HUES64 (cell line): ENCODE measurements at regions not wholly inside any gene's neighbourhood (a gene's known extent, or its start where the extent isn't known, plus 50 kb on each side); places are given as distances from the start of the nearest gene placed in this dataset.

Experiments
- H3K27ac ChIP-seq: 2 replicates; pipeline ENCODE4 v1.7.0; 2013; ENCODE audit warnings: low read depth, low read length, inconsistent platforms
- H3K27me3 ChIP-seq: 2 replicates; pipeline ENCODE4 v1.6.1; 2013; ENCODE audit warnings: mild to moderate bottlenecking, low read length; ENCODE audit not compliant: insufficient read depth
- H3K36me3 ChIP-seq: 2 replicates; pipeline ENCODE4 v1.6.1; 2013; ENCODE audit warnings: mild to moderate bottlenecking, low read length; ENCODE audit not compliant: insufficient read depth
- H3K4me1 ChIP-seq: 2 replicates; pipeline ENCODE4 v1.6.1; 2013; ENCODE audit warnings: mild to moderate bottlenecking, low read length, moderate library complexity; ENCODE audit not compliant: insufficient read depth
- H3K4me3 ChIP-seq: 2 replicates; pipeline ENCODE4 v1.5.1; 2013; ENCODE audit warnings: mild to moderate bottlenecking, low read length, moderate library complexity
- H3K9ac ChIP-seq: 2 replicates; pipeline ENCODE4 v1.6.1; 2013; ENCODE audit warnings: mild to moderate bottlenecking, low read depth, low read length
- H3K9me3 ChIP-seq: 2 replicates; pipeline ENCODE4 v1.6.1; 2013; ENCODE audit warnings: low read depth, low read length; ENCODE audit not compliant: insufficient read depth
- WGBS: fragments of 150-250, 120-280 bp; methylation state at CpG from one replicate; pipeline ENCODE4 v1.1.7; 2013; ENCODE audit warnings: missing lambda C conversion rate; 5-methylcytosine and 5-hydroxymethylcytosine counted together

DNA sequence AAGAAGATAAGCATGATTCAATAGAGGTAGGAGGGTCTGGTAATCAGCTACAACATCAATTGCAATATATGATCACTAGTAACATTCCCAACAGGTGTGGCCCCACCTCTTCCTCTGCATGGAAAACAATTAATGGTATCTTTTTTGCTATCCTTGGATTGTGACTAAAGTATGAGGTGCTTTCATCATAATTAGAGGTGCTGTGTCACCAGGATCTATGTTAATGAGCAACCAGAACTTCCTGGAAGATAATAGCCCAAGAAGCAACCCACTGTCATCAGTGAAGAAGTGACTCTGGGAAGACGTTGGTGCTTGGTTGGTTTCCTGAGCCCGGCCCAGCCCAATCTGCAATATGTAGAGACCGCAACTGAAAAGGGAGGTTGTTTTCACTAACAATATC lies 167.2 kb downstream of the SETD4 start:
- Histone ChIP-seq H3K27me3 (no peaks in the 10 kb centered on the region), H3K27ac (no peak overlapping the region), H3K9ac (no peak overlapping the region), H3K4me3 (no peak overlapping the region), H3K4me1 (no peaks in the 10 kb centered on the region), H3K9me3 (no peaks in the 10 kb centered on the region), H3K36me3 (no peaks in the 10 kb centered on the region)
- WGBS = 93% methylated on average over 3 of the region's 3 CpGs

DNA sequence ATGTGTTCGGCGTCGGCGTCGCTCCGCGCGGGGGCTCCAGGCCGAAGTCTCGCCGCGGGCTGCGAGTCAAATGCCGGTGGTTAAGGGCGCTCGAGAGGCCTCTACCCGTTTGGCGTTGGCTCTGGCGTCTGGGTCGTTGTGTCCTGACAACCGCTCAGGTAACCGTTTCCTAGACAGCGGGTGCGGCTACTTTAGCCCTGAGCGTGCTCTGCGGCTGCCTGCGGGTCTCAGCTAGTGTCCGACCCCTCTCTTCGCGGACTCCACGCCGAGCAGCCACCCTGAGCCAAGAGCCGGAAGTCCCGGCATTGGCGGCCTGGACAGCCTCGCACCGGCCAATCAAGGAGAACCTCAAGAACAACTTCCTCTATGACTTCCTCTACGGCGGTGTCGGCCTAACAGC lies 173.4 kb downstream of the SETD4 start:
- Histone ChIP-seq H3K9ac (no peak overlapping the region), H3K4me3 (no peak overlapping the region), H3K4me1 (peaks cover 5% of the 10 kb centered on the region), H3K36me3 (no peaks in the 10 kb centered on the region), H3K9me3 (no peaks in the 10 kb centered on the region), H3K27ac (no peak overlapping the region), H3K27me3 (no peaks in the 10 kb centered on the region)
- WGBS = 96% methylated on average over 40 of the region's 40 CpGs

DNA sequence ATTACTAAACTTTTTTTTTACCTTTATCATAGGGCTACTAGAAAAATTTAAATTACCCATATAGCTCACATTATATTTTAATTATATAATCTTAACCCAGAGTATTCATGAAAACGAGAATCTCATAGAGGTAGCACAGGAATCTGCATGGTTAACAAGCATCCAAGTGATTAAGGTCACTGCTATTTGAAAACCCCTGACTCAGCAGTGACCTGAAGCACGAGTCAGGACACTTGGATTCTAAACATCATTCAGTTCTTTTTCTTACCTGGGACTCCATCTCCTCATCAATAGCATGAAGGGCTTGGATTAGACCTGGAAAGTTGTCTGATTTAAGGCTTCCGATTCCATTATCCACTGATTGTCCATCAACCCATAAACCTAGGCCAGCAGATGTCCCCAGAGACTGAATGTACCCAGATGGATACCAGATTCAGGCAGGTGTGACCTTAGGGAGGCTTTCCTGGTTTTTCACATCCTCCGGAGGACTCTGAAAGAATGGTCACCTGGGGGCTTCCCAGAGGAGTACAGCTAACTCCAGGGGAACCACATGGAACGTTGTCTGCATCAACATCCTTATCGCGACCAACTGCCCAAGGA lies 174.3 kb downstream of the SETD4 start:
- Histone ChIP-seq H3K36me3 (no peaks in the 10 kb centered on the region), H3K27ac (no peak overlapping the region), H3K9me3 (no peaks in the 10 kb centered on the region), H3K4me1 (peaks cover 5% of the 10 kb centered on the region), H3K4me3 (no peak overlapping the region), H3K27me3 (no peaks in the 10 kb centered on the region), H3K9ac (no peak overlapping the region)
- 93% methylated on average over 7 of the region's 7 CpGs for WGBS

DNA sequence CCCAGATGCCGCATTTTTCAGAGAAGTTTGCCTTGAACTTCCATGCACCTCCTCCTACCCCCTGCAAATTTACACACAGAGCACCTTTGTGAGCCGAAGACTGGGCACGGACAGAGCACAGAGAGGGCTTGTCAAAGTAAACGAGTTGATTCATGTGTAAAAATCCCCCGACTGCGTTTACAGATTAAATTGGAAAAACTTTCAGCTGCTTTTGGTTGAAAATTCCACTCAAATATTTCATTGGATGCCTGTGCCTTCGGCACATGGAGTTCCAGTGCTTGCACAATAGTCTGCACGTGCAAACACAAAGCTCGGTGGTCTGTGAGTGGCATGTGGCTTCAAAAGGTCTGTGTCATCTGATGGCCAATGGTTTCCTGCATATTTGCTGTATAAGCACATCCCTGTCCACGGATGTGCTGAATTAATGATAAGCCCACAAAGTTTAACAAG lies 177.5 kb downstream of the SETD4 start:
- no peaks in the 10 kb centered on the region for H3K27me3 ChIP-seq
- no peak overlapping the region for H3K4me3 ChIP-seq
- H3K9me3 ChIP-seq = no peaks in the 10 kb centered on the region
- H3K27ac ChIP-seq = no peak overlapping the region
- peaks cover 5% of the 10 kb centered on the region for H3K4me1 ChIP-seq
- H3K36me3 ChIP-seq = no peaks in the 10 kb centered on the region
- WGBS = 48% methylated on average over 10 of the region's 10 CpGs
- H3K9ac ChIP-seq = no peak overlapping the region

DNA sequence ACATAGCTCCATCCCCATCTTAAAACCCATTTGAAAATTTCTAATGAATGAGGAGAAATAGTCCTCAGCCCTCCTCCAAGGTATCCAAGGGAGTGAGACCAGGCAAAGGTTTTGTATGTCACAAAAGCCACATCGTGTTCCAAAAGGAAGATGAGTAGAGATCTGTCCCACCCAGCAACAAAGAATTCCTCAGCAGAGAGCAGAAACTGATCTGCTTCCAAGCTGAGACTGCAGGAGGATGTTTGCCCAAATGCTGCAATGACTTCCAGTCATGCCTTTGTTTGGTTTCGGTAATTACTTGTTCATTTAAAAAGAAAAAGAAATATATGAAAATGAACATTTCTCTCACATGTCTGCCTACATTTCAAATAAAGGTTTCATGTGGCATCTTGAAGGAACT lies 186.9 kb downstream of the SETD4 start:
- Histone ChIP-seq H3K36me3 (no peaks in the 10 kb centered on the region), H3K27ac (no peak overlapping the region), H3K4me1 (no peaks in the 10 kb centered on the region), H3K9me3 (peaks cover 4% of the 10 kb centered on the region; the same call in 1 of the 2 replicates), H3K4me3 (no peak overlapping the region), H3K27me3 (no peaks in the 10 kb centered on the region), H3K9ac (no peak overlapping the region)
- WGBS = 68% methylated on average over 1 of the region's 2 CpGs

DNA sequence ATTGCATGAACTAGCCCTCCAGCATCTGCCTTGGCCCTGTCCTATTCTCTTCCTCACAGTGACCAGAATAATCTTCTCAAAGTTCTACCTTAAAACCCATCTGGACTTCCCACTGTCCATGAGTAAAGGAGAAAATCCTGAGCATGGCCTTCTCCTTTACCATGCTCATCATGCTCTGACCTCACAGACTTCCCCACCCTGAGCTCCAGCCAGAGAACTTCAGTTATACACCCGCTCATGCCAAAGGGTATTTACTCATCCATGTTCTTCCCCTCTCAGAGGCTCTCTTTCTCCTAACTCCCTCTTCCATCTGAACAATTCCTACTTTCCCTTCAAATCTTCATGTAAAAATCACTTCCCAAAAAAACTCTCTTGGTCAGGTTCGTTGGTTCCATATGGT lies 188.4 kb downstream of the SETD4 start:
- 89% methylated on average over 2 of the region's 2 CpGs for WGBS
- no peak overlapping the region for H3K27ac ChIP-seq
- H3K27me3 ChIP-seq = no peaks in the 10 kb centered on the region
- H3K4me3 ChIP-seq = no peak overlapping the region
- no peak overlapping the region for H3K9ac ChIP-seq
- peaks cover 4% of the 10 kb centered on the region; the same call in 1 of the 2 replicates for H3K9me3 ChIP-seq
- H3K36me3 ChIP-seq = no peaks in the 10 kb centered on the region
- H3K4me1 ChIP-seq = no peaks in the 10 kb centered on the region

DNA sequence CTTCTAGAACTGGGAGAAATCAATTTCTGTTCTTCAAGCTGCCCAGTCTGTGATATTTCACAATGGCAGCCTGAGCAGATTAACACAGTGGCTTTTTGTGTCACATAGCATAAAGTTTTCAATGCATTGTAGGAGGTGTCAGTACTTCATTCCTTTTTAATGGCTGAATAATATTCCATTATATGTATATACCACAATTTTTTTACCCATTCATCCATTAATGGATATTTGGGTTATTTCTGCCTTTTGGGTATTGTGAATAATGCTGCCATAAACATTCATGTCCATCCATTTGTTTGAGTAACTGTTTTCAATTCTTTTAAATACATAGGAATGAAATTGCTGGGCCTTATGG lies 191.5 kb downstream of the SETD4 start:
- no peak overlapping the region for H3K9ac ChIP-seq
- H3K36me3 ChIP-seq = no peaks in the 10 kb centered on the region
- H3K4me3 ChIP-seq = no peak overlapping the region
- no peaks in the 10 kb centered on the region for H3K27me3 ChIP-seq
- H3K9me3 ChIP-seq = peaks cover 4% of the 10 kb centered on the region; the same call in 1 of the 2 replicates
- no peaks in the 10 kb centered on the region for H3K4me1 ChIP-seq
- H3K27ac ChIP-seq = no peak overlapping the region

DNA sequence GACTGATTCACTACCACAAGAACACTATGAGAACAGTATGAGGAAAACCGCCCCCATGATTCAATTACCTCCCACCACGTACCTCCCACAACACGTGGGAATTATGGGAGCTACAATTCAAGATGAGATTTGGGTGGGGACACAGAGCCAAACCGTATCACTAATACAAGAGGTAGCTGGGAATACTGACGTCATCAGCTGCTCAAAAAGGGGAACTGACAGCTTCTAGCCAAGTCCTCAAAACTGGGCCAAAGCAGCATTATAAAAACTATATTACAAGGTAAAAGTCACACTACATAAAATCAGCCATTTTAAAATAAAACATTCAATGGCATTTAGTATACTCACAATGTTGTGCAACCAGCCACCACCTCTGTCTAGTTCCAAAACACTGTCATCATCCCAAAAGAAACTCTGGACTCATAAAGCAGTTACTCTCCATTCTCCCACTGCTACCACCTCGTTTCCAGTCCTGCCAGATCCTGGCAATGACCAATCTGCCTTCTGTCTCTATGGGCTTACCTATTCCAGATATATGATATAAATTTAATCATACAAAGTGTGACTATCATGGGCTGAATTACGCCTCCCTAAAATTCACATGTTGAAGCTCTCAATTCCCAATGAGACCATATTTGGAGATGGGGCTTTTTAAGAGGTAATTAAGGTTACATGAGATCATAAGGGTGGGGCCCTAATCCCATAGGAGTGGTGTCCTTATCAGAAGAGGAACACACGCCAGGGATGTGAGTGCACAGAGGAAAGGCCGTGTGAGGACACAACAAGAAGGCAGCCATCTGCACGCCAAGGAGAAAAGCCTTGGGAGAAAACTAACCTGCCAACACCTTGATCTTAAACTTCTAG lies 192.1 kb downstream of the SETD4 start:
- H3K9ac ChIP-seq = no peak overlapping the region
- H3K9me3 ChIP-seq = peaks cover 4% of the 10 kb centered on the region; the same call in 1 of the 2 replicates
- no peak overlapping the region for H3K4me3 ChIP-seq
- no peaks in the 10 kb centered on the region for H3K36me3 ChIP-seq
- H3K27ac ChIP-seq = no peak overlapping the region
- 92% methylated on average over 9 of the region's 10 CpGs for WGBS
- no peaks in the 10 kb centered on the region for H3K4me1 ChIP-seq
- no peaks in the 10 kb centered on the region for H3K27me3 ChIP-seq

DNA sequence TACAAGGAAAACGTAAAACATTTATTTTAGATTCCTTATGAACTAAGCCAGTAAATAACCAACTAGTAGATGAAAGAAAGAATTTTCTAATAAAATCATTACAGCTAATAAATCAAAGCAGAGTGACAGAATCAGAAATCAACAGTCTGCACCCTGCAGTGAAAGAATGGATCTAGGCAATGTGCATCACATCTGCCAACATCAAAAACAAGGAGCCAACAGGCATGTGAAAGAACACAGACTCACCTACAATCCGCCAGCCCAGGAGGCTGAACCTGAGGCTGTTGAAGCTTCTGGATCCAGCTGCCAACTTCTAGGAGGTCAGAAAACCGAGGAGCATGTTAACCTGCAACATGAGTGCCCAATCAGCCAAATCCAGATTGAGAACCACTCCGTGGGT lies 196.3 kb downstream of the SETD4 start:
- Histone ChIP-seq H3K36me3 (no peaks in the 10 kb centered on the region), H3K9ac (no peak overlapping the region), H3K27ac (no peak overlapping the region)

DNA sequence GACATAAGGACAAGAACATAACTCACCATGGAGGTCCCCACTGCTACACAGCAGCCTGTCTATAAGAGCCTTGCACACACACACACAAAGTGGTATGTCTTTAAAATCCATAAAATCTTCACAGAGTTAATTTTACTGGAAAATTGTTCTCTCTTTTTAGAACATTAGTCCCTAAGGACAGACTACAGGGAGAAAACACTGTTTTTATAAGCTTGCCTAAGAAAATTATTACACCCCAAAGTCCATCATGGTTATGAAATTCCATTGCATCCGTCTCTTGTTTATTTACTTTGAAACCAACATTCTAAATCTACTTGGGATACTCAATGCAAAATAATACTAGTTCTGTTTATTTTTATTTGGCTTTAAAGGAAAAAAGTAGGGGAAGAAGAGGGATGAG lies 197.4 kb downstream of the SETD4 start:
- H3K36me3 ChIP-seq = no peaks in the 10 kb centered on the region
- WGBS = 92% methylated on average over 1 of the region's 1 CpG
- no peaks in the 10 kb centered on the region for H3K27me3 ChIP-seq
- no peaks in the 10 kb centered on the region for H3K9me3 ChIP-seq
- H3K9ac ChIP-seq = no peak overlapping the region
- no peak overlapping the region for H3K27ac ChIP-seq
- no peak overlapping the region for H3K4me3 ChIP-seq
- H3K4me1 ChIP-seq = no peaks in the 10 kb centered on the region

More for the DNA sequence above, 196.3 kb downstream of the SETD4 start:
- Histone ChIP-seq H3K4me3 (no peak overlapping the region), H3K27me3 (no peaks in the 10 kb centered on the region), H3K4me1 (no peaks in the 10 kb centered on the region), H3K9me3 (peaks cover 3% of the 10 kb centered on the region; the same call in 1 of the 2 replicates)
- WGBS = 95% methylated on average over 4 of the region's 4 CpGs

DNA sequence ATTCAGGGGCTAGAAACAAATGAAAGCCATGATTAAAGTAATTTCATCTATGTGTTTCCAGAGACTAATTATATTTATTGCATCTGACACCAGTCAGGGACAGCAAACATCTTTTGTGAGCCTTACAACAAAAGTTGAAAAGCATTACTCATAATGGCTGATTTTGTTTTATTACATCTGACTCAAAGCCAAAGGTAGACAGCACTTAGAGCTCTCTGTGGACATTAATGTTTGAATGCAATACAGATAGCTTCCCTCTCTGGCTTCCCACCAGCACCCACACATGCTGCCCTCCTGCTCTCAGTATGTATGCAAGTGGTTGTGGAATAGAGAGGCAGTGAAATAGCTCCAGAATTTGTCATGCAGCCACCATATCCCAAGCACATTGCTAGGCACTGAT lies 198.7 kb downstream of the SETD4 start:
- no peak overlapping the region for H3K27ac ChIP-seq
- no peaks in the 10 kb centered on the region for H3K4me1 ChIP-seq
- H3K9ac ChIP-seq = no peak overlapping the region
- no peaks in the 10 kb centered on the region for H3K36me3 ChIP-seq
- H3K9me3 ChIP-seq = no peaks in the 10 kb centered on the region
- no peak overlapping the region for H3K4me3 ChIP-seq
- H3K27me3 ChIP-seq = no peaks in the 10 kb centered on the region
